Sigmoid colon (tissue), 6 donors: ENCODE measurements at regions not wholly inside any gene's neighbourhood (a gene's known extent, or its start where the extent isn't known, plus 50 kb on each side); places are given as distances from the start of the nearest gene placed in this dataset.

Source experiments
- DNase-seq: peaks from one replicate; pipeline ENCODE4 v3.0.0-alpha.2; 2019
- H3K27ac ChIP-seq, 4 donors: fragments of 200-600 bp; sonication (generic); one replicate each; pipeline ENCODE4 v1.5.1; 2016 to 2019; ENCODE audit warnings: mild to moderate bottlenecking in 1 of 4
- H3K27me3 ChIP-seq, 3 donors: fragments of 200-600 bp; sonication (generic); one replicate each; pipeline ENCODE4 v1.5.1; 2019; ENCODE audit warnings: mild to moderate bottlenecking in 1 of 3
- H3K36me3 ChIP-seq, 4 donors: fragments of 200-600 bp; sonication (generic); one replicate each; pipeline ENCODE4 v1.5.1; 2016 to 2019
- H3K4me1 ChIP-seq, 4 donors: fragments of 200-600 bp; sonication (generic); one replicate each; pipeline ENCODE4 v1.5.1; 2017 to 2019
- H3K4me3 ChIP-seq, 4 donors: fragments of 200-600 bp; sonication (generic); one replicate each; pipeline ENCODE4 v1.5.1; 2017 to 2019; ENCODE audit warnings: mild to moderate bottlenecking in 2 of 4, moderate library complexity in 1 of 4
- H3K9me3 ChIP-seq, 4 donors: fragments of 200-600 bp in 3 of 4; sonication (generic) in 3 of 4; one replicate each; pipeline versions ENCODE4 v1.5.1 to v1.6.1; 2013 to 2019
- EP300 ChIP-seq, 4 donors: sonication (generic); formaldehyde crosslinking; IDR thresholded peaks; one replicate each; pipeline ENCODE4 v1.6.1; 2017; ENCODE audit warnings: antibody characterized with exemption in 4 of 4
- POLR2A ChIP-seq, 2 donors: fragments of 450-650 bp; IDR thresholded peaks; one replicate each; pipeline ENCODE4 v1.6.1; 2016; ENCODE audit warnings: antibody characterized with exemption in 2 of 2, mild to moderate bottlenecking in 2 of 2, moderate library complexity in 2 of 2
- POLR2AphosphoS5 ChIP-seq, 4 donors: sonication (generic); formaldehyde crosslinking; IDR thresholded peaks; one replicate each; pipeline ENCODE4 v1.6.1; 2017; ENCODE audit warnings: antibody characterized with exemption in 4 of 4
- whole genome bisulfite sequencing, 2 donors: extraction: QIAGEN DNeasy Blood & Tissue Kit; methylation state at CpG; one replicate each; pipeline ENCODE4 v1.1.7; 2013; 5-methylcytosine and 5-hydroxymethylcytosine counted together
- intact Hi-C: fragments of 100-400 bp; cut with DNase I; formaldehyde crosslinking; loops from one replicate; pipeline ENCODE4 v1.15.1; 2023
- TF ChIP-seq, protein P1 (sequence below), 4 experiments: fragments of 450-650 bp in 3 of 4; fragments of 200-600 bp in 1 of 4; IDR thresholded peaks; one replicate each; pipeline ENCODE4 v1.5.1; 2016 to 2019; ENCODE audit warnings: antibody characterized with exemption in 4 of 4, mild to moderate bottlenecking in 3 of 4, moderate library complexity in 2 of 4
- donor health status: healthy with polysubstance abuse.
- donor health status: healthy.

DNA sequence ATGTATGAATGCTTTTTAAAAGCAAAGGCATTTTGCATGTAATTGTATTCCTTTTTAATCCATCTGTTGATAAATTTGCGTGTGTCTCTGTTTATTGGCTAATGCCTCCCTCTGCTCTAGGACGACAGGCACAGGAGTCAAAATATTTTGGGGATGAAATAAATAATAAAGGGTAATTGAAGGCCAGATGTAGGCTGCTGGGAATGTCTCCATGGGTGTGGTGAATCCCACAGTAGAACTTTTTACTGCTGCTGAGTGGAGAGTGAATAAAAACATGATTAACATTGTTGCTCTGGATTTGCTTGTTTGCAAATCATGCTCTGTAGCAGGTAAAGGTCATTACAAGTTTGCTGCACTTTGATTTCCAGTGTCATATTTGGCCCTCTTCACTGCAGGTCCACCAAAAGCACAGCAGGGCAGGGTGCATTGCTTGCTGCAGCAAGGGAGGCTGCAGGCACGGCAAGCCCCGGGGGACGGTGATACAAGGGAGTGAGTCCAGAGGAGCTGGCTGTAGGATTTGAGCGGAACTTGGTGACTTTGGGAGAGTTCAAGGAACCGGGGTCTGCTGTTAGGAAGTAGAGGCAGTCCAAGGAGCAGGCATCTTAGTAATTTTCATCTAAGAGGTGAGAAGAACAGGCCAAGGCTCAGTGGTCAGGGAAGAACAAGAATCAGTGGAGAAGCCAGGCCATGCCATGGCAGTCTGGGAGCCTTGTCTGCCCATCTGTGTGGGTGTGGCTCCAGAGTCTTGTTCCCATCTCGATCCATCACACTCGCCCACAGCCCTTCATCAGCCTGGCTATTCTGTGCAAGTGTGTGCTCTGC lies 201.5 kb upstream of the RAB6C start:
- no peak for DNase-seq
- H3K27me3 ChIP-seq: no peaks in the 10 kb centered on the region

GRCh38 chr2:129778584-129778877 lies 200.9 kb upstream of the RAB6C start:
- WGBS, 2 donors: 84% methylated on average over 8 of the region's 8 CpGs
- Histone ChIP-seq H3K36me3 (no peaks in the 10 kb centered on the region), H3K4me3 (no peak overlapping the region), H3K27ac (no peak overlapping the region), H3K27me3 (no peaks in the 10 kb centered on the region), H3K4me1 (peaks cover 0 to 4% (median 0%) of the 10 kb centered on the region in 4 donors), H3K9me3 (no peaks in the 10 kb centered on the region)
- DNase-seq: no peak
- no peak for TF ChIP-seq EP300 (IDR thresholded peaks at IDR 0.05)
- TF ChIP-seq, protein P1, sequence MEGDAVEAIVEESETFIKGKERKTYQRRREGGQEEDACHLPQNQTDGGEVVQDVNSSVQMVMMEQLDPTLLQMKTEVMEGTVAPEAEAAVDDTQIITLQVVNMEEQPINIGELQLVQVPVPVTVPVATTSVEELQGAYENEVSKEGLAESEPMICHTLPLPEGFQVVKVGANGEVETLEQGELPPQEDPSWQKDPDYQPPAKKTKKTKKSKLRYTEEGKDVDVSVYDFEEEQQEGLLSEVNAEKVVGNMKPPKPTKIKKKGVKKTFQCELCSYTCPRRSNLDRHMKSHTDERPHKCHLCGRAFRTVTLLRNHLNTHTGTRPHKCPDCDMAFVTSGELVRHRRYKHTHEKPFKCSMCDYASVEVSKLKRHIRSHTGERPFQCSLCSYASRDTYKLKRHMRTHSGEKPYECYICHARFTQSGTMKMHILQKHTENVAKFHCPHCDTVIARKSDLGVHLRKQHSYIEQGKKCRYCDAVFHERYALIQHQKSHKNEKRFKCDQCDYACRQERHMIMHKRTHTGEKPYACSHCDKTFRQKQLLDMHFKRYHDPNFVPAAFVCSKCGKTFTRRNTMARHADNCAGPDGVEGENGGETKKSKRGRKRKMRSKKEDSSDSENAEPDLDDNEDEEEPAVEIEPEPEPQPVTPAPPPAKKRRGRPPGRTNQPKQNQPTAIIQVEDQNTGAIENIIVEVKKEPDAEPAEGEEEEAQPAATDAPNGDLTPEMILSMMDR (IDR thresholded peaks at IDR 0.05): no peak
- no peak for TF ChIP-seq POLR2AphosphoS5 (IDR thresholded peaks at IDR 0.05)
- no peak for TF ChIP-seq POLR2A (IDR thresholded peaks at IDR 0.05)
- intact Hi-C loops: no loop called here

More for the DNA sequence above, 201.5 kb upstream of the RAB6C start:
- no peaks in the 10 kb centered on the region for H3K9me3 ChIP-seq
- 71 to 76% methylated on average over 9 of the region's 9 CpGs for WGBS, 2 donors
- intact Hi-C loops: no loop called here
- H3K36me3 ChIP-seq: no peaks in the 10 kb centered on the region
- TF ChIP-seq EP300 (IDR thresholded peaks at IDR 0.05): no peak
- no peak for TF ChIP-seq POLR2A (IDR thresholded peaks at IDR 0.05)
- TF ChIP-seq POLR2AphosphoS5 (IDR thresholded peaks at IDR 0.05): no peak
- TF ChIP-seq, protein P1 (IDR thresholded peaks at IDR 0.05): no peak
- no peak overlapping the region for H3K4me3 ChIP-seq
- peaks cover 0 to 4% (median 0%) of the 10 kb centered on the region in 4 donors for H3K4me1 ChIP-seq
- H3K27ac ChIP-seq: no peak overlapping the region

- DNase-seq: no peak
- intact Hi-C loops: no loop called here
- no peak overlapping the region for H3K27ac ChIP-seq
- no peaks in the 10 kb centered on the region for H3K36me3 ChIP-seq
- H3K9me3 ChIP-seq: no peaks in the 10 kb centered on the region
- 86 to 93% methylated on average over 6 of the region's 6 CpGs for WGBS, 2 donors
- TF ChIP-seq, protein P1 (IDR thresholded peaks at IDR 0.05): no peak
- TF ChIP-seq EP300 (IDR thresholded peaks at IDR 0.05) (no peak), POLR2A (IDR thresholded peaks at IDR 0.05) (no peak), POLR2AphosphoS5 (IDR thresholded peaks at IDR 0.05) (no peak)
- H3K4me3 ChIP-seq: no peak overlapping the region
- H3K4me1 ChIP-seq: peaks cover 0 to 4% (median 0%) of the 10 kb centered on the region in 4 donors
- H3K27me3 ChIP-seq: no peaks in the 10 kb centered on the region
Measured at GRCh38 chr2:129779783-129780182, 199.7 kb upstream of the RAB6C start.

GRCh38 chr2:129780316-129781270 lies 198.9 kb upstream of the RAB6C start:
- Histone ChIP-seq H3K4me1 (peaks cover 0 to 4% (median 0%) of the 10 kb centered on the region in 4 donors), H3K9me3 (no peaks in the 10 kb centered on the region), H3K36me3 (no peaks in the 10 kb centered on the region), H3K4me3 (no peak overlapping the region), H3K27ac (no peak overlapping the region), H3K27me3 (no peaks in the 10 kb centered on the region)
- intact Hi-C loops: no loop called here
- DNase-seq: no peak
- no peak for TF ChIP-seq POLR2AphosphoS5 (IDR thresholded peaks at IDR 0.05)
- 61 to 67% methylated on average over 13 of the region's 13 CpGs for WGBS, 2 donors
